Trophoblast cell (in vitro differentiated cells and primary cell): ENCODE measurements at regions not wholly inside any gene's neighbourhood (a gene's known extent, or its start where the extent isn't known, plus 50 kb on each side); places are given as distances from the start of the nearest gene placed in this dataset.
"Not testable (repeated sequence)": the region's sequence is repeated elsewhere in the genome, so short reads cannot be mapped to it uniquely, and the experiment has no call there.

Experiments used
- DNase-seq, 2 donors: peaks; one replicate each; pipeline ENCODE4 v3.0.0-alpha.2; 2016
- H2AFZ ChIP-seq: 2 replicates; pipeline ENCODE4 v1.6.1; 2013; ENCODE audit warnings: low read length, moderate library complexity, mild to moderate bottlenecking; ENCODE audit not compliant: insufficient read depth, poor library complexity
- H2AK5ac ChIP-seq: 2 replicates; pipeline ENCODE4 v1.6.1; 2013; ENCODE audit warnings: mild to moderate bottlenecking, low read length
- H2BK120ac ChIP-seq: 2 replicates; pipeline ENCODE4 v1.6.1; 2013; ENCODE audit warnings: low read length, mild to moderate bottlenecking, moderate library complexity; ENCODE audit not compliant: insufficient read depth, poor library complexity
- H2BK12ac ChIP-seq: 2 replicates; pipeline ENCODE4 v1.6.1; 2013; ENCODE audit warnings: mild to moderate bottlenecking, low read length, moderate library complexity
- H2BK5ac ChIP-seq: 2 replicates; pipeline ENCODE4 v1.6.1; 2013; ENCODE audit warnings: low read length, low read depth, moderate library complexity, mild to moderate bottlenecking; ENCODE audit not compliant: poor library complexity
- H3K14ac ChIP-seq: 2 replicates; pipeline ENCODE4 v1.6.1; 2013; ENCODE audit warnings: mild to moderate bottlenecking, low read length
- H3K18ac ChIP-seq: 2 replicates; pipeline ENCODE4 v1.6.1; 2013; ENCODE audit warnings: mild to moderate bottlenecking, low read length
- H3K23ac ChIP-seq: 2 replicates; pipeline ENCODE4 v1.6.1; 2013; ENCODE audit warnings: low read length
- H3K27ac ChIP-seq: 2 replicates; pipeline ENCODE4 v1.5.1; 2013; ENCODE audit warnings: low read depth, mild to moderate bottlenecking, inconsistent platforms, low read length, moderate library complexity
- H3K27me3 ChIP-seq: 2 replicates; pipeline ENCODE4 v1.6.1; 2013; ENCODE audit warnings: inconsistent platforms, mild to moderate bottlenecking, low read length, moderate library complexity; ENCODE audit not compliant: insufficient read depth
- H3K36me3 ChIP-seq, 2 experiments: 1 replicate in 1 of 2; 2 replicates in 1 of 2; pipeline ENCODE4 v1.6.1; 2013; ENCODE audit warnings: low read length in 2 of 2, mild to moderate bottlenecking in 2 of 2, moderate library complexity in 1 of 2; ENCODE audit not compliant: insufficient read depth in 2 of 2, control insufficient read depth in 1 of 2
- H3K4ac ChIP-seq: 2 replicates; pipeline ENCODE4 v1.6.1; 2013; ENCODE audit warnings: low read depth, mild to moderate bottlenecking, low read length, moderate library complexity
- H3K4me1 ChIP-seq, 2 experiments: 1 replicate in 1 of 2; 2 replicates in 1 of 2; pipeline ENCODE4 v1.6.1; 2013; ENCODE audit warnings: low read length in 2 of 2, mild to moderate bottlenecking in 2 of 2, moderate library complexity in 1 of 2; ENCODE audit not compliant: insufficient read depth in 2 of 2, control insufficient read depth in 1 of 2
- H3K4me2 ChIP-seq: 2 replicates; pipeline ENCODE4 v1.6.1; 2013; ENCODE audit warnings: inconsistent platforms, mild to moderate bottlenecking, low read length, moderate library complexity
- H3K4me3 ChIP-seq: 2 replicates; pipeline ENCODE4 v1.5.1; 2013; ENCODE audit warnings: mild to moderate bottlenecking, low read depth, low read length, inconsistent platforms
- H3K79me1 ChIP-seq: one replicate; pipeline ENCODE4 v1.6.1; 2013; ENCODE audit warnings: low read length
- H3K79me2 ChIP-seq: 2 replicates; pipeline ENCODE4 v1.6.1; 2013; ENCODE audit warnings: low read length, mild to moderate bottlenecking; ENCODE audit not compliant: control insufficient read depth, insufficient read depth, poor library complexity
- H3K9ac ChIP-seq: 2 replicates; pipeline ENCODE4 v1.6.1; 2013; ENCODE audit warnings: mild to moderate bottlenecking, low read length
- H3K9me3 ChIP-seq: 2 replicates; pipeline ENCODE4 v1.6.1; 2013; ENCODE audit warnings: low read depth, mild to moderate bottlenecking, control low read depth, inconsistent platforms, low read length; ENCODE audit not compliant: insufficient read depth
- H4K12ac ChIP-seq: 2 replicates; pipeline ENCODE4 v1.6.1; 2013; ENCODE audit warnings: low read depth, mild to moderate bottlenecking, low read length, moderate library complexity
- H4K8ac ChIP-seq: 2 replicates; pipeline ENCODE4 v1.6.1; 2013; ENCODE audit warnings: low read depth, mild to moderate bottlenecking, low read length, moderate library complexity
- H4K91ac ChIP-seq: one replicate; pipeline ENCODE4 v1.6.1; 2013; ENCODE audit warnings: low read depth, mild to moderate bottlenecking, low read length, moderate library complexity
- WGBS: extraction: QIAGEN DNeasy Blood & Tissue Kit; methylation state at CpG from one replicate; pipeline ENCODE4 v1.1.7; 2013; ENCODE audit warnings: missing lambda C conversion rate; ENCODE audit not compliant: insufficient read length, insufficient coverage; ENCODE audit errors: extremely low coverage; 5-methylcytosine and 5-hydroxymethylcytosine counted together

DNA sequence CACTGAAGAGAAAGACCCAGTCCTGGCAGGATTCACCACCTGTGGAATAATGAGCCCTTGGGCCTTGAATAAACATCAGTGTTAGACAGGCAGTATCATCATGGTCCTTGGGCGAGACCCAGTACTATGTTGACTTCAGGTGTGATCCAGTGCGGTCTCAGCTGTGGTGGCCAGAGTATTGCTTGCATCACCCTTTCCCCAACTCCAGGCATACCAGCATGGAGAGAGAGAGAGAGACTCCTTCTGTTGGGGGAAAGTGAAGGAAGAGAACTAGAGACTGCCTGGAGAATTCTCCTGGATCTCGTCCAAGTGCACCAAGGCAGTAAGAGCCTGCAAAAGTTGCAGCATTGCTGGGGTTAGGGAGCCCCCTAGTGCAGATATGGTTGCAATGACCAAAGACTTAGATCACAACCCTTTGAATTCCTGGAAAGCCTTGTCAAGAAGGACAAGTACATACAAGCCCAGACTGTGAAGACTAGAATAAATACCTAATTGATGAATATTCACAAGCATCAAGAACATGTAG is 61.1 kb upstream of the VAMP7 start:
- H3K36me3 ChIP-seq: no peaks in the 10 kb centered on the region
- H2BK5ac ChIP-seq: no peak overlapping the region

DNA sequence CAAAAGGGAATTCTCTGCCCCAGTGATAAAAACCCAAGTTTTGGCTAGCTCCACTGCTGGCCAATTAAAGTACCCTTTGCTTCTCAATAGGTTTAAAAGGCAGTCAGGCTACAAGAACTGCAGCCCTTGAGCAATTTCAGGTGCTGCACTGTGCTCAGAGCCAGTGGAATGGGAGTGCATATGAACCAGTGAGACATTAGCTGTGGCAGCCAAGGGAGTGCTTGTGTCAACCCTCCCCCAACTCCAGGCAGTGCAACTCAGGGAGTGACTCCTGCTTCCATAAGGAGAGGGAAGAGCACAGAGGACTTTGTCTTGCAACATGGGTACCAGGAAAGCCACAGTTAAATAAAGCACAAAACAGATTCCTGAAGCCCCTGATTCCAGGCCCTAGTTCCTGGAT is 61.6 kb upstream of the VAMP7 start:
- Histone ChIP-seq H3K9ac (no peak overlapping the region), H3K27ac (no peak overlapping the region), H3K79me1 (no peaks in the 10 kb centered on the region), H3K36me3 (no peaks in the 10 kb centered on the region), H4K8ac (no peak overlapping the region), H2AFZ (no peak overlapping the region), H3K4me3 (no peak overlapping the region), H2BK120ac (no peak overlapping the region), H3K27me3 (no peaks in the 10 kb centered on the region), H3K4me1 (no peaks in the 10 kb centered on the region), H3K79me2 (no peaks in the 10 kb centered on the region), H3K4me2 (no peak overlapping the region), H3K4ac (no peak overlapping the region), H3K14ac (no peak overlapping the region), H3K23ac (no peak overlapping the region), H2BK5ac (no peak overlapping the region), H4K91ac (no peak overlapping the region), H2AK5ac (no peak overlapping the region), H3K9me3 (peaks cover 5% of the 10 kb centered on the region), H2BK12ac (no peak overlapping the region), H3K18ac (no peak overlapping the region), H4K12ac (no peak overlapping the region)
- DNase-seq: no peak

More for the DNA sequence above, 61.1 kb upstream of the VAMP7 start:
- H3K4ac ChIP-seq: no peak overlapping the region
- no peak overlapping the region for H3K4me3 ChIP-seq
- H2AK5ac ChIP-seq: no peak overlapping the region
- H3K4me1 ChIP-seq: no peaks in the 10 kb centered on the region
- no peak overlapping the region for H3K4me2 ChIP-seq
- peaks cover 5% of the 10 kb centered on the region for H3K9me3 ChIP-seq
- no peaks in the 10 kb centered on the region for H3K79me1 ChIP-seq
- H3K14ac ChIP-seq: no peak overlapping the region
- DNase-seq: peak; percentile 63 to 82
- no peak overlapping the region for H4K91ac ChIP-seq
- H3K18ac ChIP-seq: no peak overlapping the region
- H4K8ac ChIP-seq: no peak overlapping the region
- no peaks in the 10 kb centered on the region for H3K79me2 ChIP-seq
- no peak overlapping the region for H3K9ac ChIP-seq
- no CpG with 5 or more reads among the region's 3 CpGs for WGBS
- H3K27me3 ChIP-seq: no peaks in the 10 kb centered on the region
- no peak overlapping the region for H2AFZ ChIP-seq
- H3K23ac ChIP-seq: no peak overlapping the region
- H4K12ac ChIP-seq: no peak overlapping the region
- H2BK12ac ChIP-seq: no peak overlapping the region
- no peak overlapping the region for H2BK120ac ChIP-seq
- no peak overlapping the region for H3K27ac ChIP-seq

DNA sequence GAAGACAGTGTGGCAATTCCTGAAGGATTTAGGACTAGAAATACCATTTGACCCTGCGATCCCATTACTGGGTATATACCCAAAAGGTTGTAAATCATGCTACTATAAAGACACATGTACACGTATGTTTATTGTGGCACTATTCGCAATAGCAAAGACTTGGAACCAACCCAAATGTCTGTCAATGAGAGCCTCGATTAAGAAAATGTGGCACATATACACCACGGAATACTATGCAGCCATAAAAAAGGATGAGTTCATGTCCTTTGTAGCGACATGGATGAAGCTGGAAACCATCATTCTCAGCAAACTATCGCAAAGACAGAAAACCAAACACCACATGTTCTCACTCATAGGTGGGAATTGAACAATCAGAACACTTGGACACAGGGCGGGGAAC is 66.8 kb upstream of the VAMP7 start:
- H3K9ac ChIP-seq: not testable (repeated sequence)

DNA sequence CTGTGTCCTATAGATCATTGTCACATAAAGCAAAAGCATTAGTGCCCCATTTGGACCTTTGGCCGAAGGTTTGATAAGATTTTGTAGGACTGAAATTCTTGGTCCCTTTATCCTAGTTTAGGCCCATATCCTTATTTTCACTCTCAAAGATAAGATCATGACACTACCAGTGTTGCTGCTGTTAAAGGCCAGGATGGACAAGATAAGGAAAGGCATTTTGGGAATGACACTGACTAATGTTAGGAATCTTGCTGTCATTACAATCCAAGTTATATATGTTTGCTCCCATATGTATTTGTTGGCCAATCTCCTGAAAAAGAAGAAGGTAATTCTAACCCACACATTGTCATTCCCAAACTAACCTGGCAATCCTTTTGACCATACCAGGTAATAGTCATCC is 101.3 kb upstream of the VAMP7 start:
- Histone ChIP-seq H3K4ac (no peak overlapping the region), H3K79me2 (no peaks in the 10 kb centered on the region), H3K23ac (no peak overlapping the region), H3K27me3 (no peaks in the 10 kb centered on the region), H3K4me3 (no peak overlapping the region), H3K36me3 (no peaks in the 10 kb centered on the region), H4K8ac (no peak overlapping the region), H3K4me2 (no peak overlapping the region), H3K27ac (no peak overlapping the region), H3K14ac (no peak overlapping the region), H2AFZ (no peak overlapping the region), H2BK12ac (no peak overlapping the region), H3K9ac (no peak overlapping the region), H2BK120ac (no peak overlapping the region), H4K91ac (no peak overlapping the region), H2BK5ac (no peak overlapping the region), H3K9me3 (peaks cover 1% of the 10 kb centered on the region), H4K12ac (no peak overlapping the region), H3K18ac (no peak overlapping the region), H3K4me1 (no peaks in the 10 kb centered on the region), H3K79me1 (no peaks in the 10 kb centered on the region), H2AK5ac (no peak overlapping the region)
- WGBS: no CpG with 5 or more reads among the region's 1 CpG
- DNase-seq: peak; percentile 41 to 84

More for the DNA sequence above, 66.8 kb upstream of the VAMP7 start:
- not testable (repeated sequence) for H2BK12ac ChIP-seq, H3K4me1 ChIP-seq, H3K79me1 ChIP-seq, H3K4me2 ChIP-seq, DNase-seq, H2AK5ac ChIP-seq, H4K12ac ChIP-seq, H3K36me3 ChIP-seq, H3K14ac ChIP-seq, H3K18ac ChIP-seq, H3K4me3 ChIP-seq, H4K8ac ChIP-seq, H3K79me2 ChIP-seq, H3K27me3 ChIP-seq, H4K91ac ChIP-seq, H2BK120ac ChIP-seq, H3K4ac ChIP-seq, H3K27ac ChIP-seq, H3K23ac ChIP-seq, H3K9me3 ChIP-seq, H2BK5ac ChIP-seq, H2AFZ ChIP-seq
- WGBS: no CpG with 5 or more reads among the region's 8 CpGs
